Fibroblast of lung (primary cell): ENCODE measurements at regions not wholly inside any gene's neighbourhood (a gene's known extent, or its start where the extent isn't known, plus 50 kb on each side); places are given as distances from the start of the nearest gene placed in this dataset.

Experiments used
- DNase-seq, 2 donors: peaks; one replicate each; pipeline versions ENCODE4 v3.0.0 to v3.0.0-alpha.2; 2010; ENCODE audit warnings: low read depth in 2 of 2
- H2AFZ ChIP-seq: 2 replicates; pipeline ENCODE4 v1.5.1; 2012; ENCODE audit warnings: low read length, control low read depth, inconsistent platforms
- H3K27ac ChIP-seq: 2 replicates; pipeline ENCODE4 v1.5.1; 2011; ENCODE audit warnings: low read length, control low read depth; ENCODE audit not compliant: insufficient read depth
- H3K27me3 ChIP-seq: 2 replicates; pipeline ENCODE4 v1.5.1; 2011; ENCODE audit warnings: mild to moderate bottlenecking, low read length; ENCODE audit not compliant: control insufficient read depth, insufficient read depth
- H3K36me3 ChIP-seq: 2 replicates; pipeline ENCODE4 v1.5.1; 2011; ENCODE audit warnings: low read length; ENCODE audit not compliant: control insufficient read depth, insufficient read depth
- H3K4me1 ChIP-seq: 2 replicates; pipeline ENCODE4 v1.5.1; 2011; ENCODE audit warnings: low read length; ENCODE audit not compliant: control insufficient read depth, insufficient read depth; ENCODE audit errors: extremely low read depth
- H3K4me2 ChIP-seq: 2 replicates; pipeline ENCODE4 v1.5.1; 2011; ENCODE audit warnings: low read length, control low read depth; ENCODE audit not compliant: insufficient read depth; ENCODE audit errors: extremely low read depth
- H3K4me3 ChIP-seq, 4 experiments: fragments of 200-600 bp in 1 of 4; sonication (generic) in 1 of 4; replicated peaks in 1 of 4; 2 replicates each; pipeline ENCODE4 v1.5.1; 2011 to 2016; ENCODE audit warnings: low read length in 4 of 4, low read depth in 3 of 4, mild to moderate bottlenecking in 3 of 4, control low read depth in 2 of 4, inconsistent platforms in 1 of 4, mixed read lengths in 1 of 4; ENCODE audit not compliant: insufficient read depth in 1 of 4; ENCODE audit errors: control extremely low read depth in 1 of 4
- H3K79me2 ChIP-seq: 2 replicates; pipeline ENCODE4 v1.5.1; 2012; ENCODE audit warnings: mild to moderate bottlenecking, low read length, inconsistent platforms; ENCODE audit not compliant: control insufficient read depth, insufficient read depth
- H3K9ac ChIP-seq: 2 replicates; pipeline ENCODE4 v1.5.1; 2011; ENCODE audit warnings: mild to moderate bottlenecking, low read length, control low read depth; ENCODE audit not compliant: insufficient read depth
- H3K9me3 ChIP-seq: 2 replicates; pipeline ENCODE4 v1.5.1; 2012; ENCODE audit warnings: low read depth, low read length; ENCODE audit not compliant: control insufficient read depth, insufficient read depth
- H4K20me1 ChIP-seq: 2 replicates; pipeline ENCODE4 v1.5.1; 2011; ENCODE audit warnings: low read length; ENCODE audit not compliant: control insufficient read depth, insufficient read depth; ENCODE audit errors: extremely low read depth
- EZH2 ChIP-seq: IDR thresholded peaks from 2 replicates; pipeline ENCODE4 v1.5.1; 2012; ENCODE audit warnings: low read length, control low read depth, mild to moderate bottlenecking; ENCODE audit errors: missing control alignments
- TF ChIP-seq, protein P1 (sequence below), 2 donors: IDR thresholded peaks in 1 of 2; conservative IDR thresholded peaks in 1 of 2; 1 replicate in 1 of 2; 2 replicates in 1 of 2; pipeline ENCODE4 v1.5.1; 2011 to 2012; ENCODE audit warnings: low read length in 2 of 2, control low read depth in 1 of 2, inconsistent platforms in 1 of 2, low read depth in 1 of 2, mild to moderate bottlenecking in 1 of 2

DNA sequence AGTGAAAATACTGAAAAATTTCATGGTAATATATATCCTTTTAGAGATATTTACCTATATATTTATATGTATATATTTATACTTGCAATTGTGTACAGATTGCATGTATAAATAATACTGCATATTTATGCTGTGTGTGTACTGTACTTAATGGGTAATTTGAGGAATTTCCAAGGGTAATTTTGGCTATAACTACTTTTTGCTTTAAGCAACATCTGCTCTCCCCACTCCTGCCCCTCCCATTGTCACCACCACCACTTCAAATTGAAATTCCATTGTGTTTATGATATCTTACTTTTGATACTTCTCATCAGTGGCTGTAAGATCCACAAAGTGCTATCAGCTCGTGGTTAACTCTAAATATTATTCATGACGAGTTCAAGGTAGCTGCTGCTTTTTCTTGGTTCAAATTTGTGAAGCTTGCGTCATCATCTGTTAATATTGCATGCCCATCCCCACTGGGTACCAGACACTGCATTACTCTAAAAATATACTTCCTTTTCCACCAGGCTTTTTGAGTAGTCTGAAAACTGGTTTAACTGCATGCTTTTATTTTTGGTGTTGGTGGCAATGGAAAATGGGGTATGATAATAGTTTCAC, 91.7 kb upstream of the MITF start:
- H4K20me1 ChIP-seq: no peaks in the 10 kb centered on the region
- no peak overlapping the region for H3K4me2 ChIP-seq
- DNase-seq: peak in 1 of 2 donors; percentile 55
- no peak overlapping the region for H3K9ac ChIP-seq
- H3K36me3 ChIP-seq: no peaks in the 10 kb centered on the region
- H3K27ac ChIP-seq: no peak overlapping the region
- no peaks in the 10 kb centered on the region for H3K79me2 ChIP-seq
- H3K9me3 ChIP-seq: no peaks in the 10 kb centered on the region
- H3K4me3 ChIP-seq: no peak overlapping the region
- no peak overlapping the region for H2AFZ ChIP-seq
- H3K4me1 ChIP-seq: peaks cover 2% of the 10 kb centered on the region
- no peaks in the 10 kb centered on the region for H3K27me3 ChIP-seq
- no peak for TF ChIP-seq EZH2
- TF ChIP-seq, protein P1, sequence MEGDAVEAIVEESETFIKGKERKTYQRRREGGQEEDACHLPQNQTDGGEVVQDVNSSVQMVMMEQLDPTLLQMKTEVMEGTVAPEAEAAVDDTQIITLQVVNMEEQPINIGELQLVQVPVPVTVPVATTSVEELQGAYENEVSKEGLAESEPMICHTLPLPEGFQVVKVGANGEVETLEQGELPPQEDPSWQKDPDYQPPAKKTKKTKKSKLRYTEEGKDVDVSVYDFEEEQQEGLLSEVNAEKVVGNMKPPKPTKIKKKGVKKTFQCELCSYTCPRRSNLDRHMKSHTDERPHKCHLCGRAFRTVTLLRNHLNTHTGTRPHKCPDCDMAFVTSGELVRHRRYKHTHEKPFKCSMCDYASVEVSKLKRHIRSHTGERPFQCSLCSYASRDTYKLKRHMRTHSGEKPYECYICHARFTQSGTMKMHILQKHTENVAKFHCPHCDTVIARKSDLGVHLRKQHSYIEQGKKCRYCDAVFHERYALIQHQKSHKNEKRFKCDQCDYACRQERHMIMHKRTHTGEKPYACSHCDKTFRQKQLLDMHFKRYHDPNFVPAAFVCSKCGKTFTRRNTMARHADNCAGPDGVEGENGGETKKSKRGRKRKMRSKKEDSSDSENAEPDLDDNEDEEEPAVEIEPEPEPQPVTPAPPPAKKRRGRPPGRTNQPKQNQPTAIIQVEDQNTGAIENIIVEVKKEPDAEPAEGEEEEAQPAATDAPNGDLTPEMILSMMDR (conservative IDR thresholded peaks at IDR 0.05 in 1 of 2, IDR thresholded peaks at IDR 0.05 in 1 of 2; ENCODE audit: low read depth in 1 of 2, low read length in 2 of 2): no peak

DNA sequence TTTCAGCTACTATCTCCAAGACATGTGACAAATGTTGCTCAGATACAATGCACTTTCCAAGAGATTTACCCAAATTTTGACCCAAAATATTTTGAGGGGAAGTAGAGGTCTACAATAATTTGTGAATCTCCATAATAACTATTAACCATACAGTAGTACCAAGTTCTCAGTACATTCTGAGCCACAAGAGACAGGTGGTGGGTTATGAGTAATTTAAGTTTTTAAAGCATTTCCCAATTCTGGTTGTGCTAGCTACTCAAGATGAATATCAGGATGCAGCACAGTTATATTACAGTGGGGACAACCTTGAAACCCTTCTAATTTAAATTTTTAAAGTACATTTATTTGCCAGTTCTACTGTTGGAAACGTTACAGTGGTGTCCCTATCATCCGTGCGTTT, 92.2 kb upstream of the MITF start:
- TF ChIP-seq EZH2: no peak
- TF ChIP-seq, protein P1 (conservative IDR thresholded peaks at IDR 0.05 in 1 of 2, IDR thresholded peaks at IDR 0.05 in 1 of 2; ENCODE audit: low read depth in 1 of 2, low read length in 2 of 2): no peak
- no peak for DNase-seq
- H3K27ac ChIP-seq: no peak overlapping the region
- H2AFZ ChIP-seq: no peak overlapping the region
- no peaks in the 10 kb centered on the region for H4K20me1 ChIP-seq
- no peak overlapping the region for H3K4me2 ChIP-seq
- no peaks in the 10 kb centered on the region for H3K79me2 ChIP-seq
- no peaks in the 10 kb centered on the region for H3K27me3 ChIP-seq
- peaks cover 2% of the 10 kb centered on the region for H3K4me1 ChIP-seq
- no peaks in the 10 kb centered on the region for H3K36me3 ChIP-seq
- H3K4me3 ChIP-seq: no peak overlapping the region
- H3K9ac ChIP-seq: no peak overlapping the region
- H3K9me3 ChIP-seq: no peaks in the 10 kb centered on the region

DNA sequence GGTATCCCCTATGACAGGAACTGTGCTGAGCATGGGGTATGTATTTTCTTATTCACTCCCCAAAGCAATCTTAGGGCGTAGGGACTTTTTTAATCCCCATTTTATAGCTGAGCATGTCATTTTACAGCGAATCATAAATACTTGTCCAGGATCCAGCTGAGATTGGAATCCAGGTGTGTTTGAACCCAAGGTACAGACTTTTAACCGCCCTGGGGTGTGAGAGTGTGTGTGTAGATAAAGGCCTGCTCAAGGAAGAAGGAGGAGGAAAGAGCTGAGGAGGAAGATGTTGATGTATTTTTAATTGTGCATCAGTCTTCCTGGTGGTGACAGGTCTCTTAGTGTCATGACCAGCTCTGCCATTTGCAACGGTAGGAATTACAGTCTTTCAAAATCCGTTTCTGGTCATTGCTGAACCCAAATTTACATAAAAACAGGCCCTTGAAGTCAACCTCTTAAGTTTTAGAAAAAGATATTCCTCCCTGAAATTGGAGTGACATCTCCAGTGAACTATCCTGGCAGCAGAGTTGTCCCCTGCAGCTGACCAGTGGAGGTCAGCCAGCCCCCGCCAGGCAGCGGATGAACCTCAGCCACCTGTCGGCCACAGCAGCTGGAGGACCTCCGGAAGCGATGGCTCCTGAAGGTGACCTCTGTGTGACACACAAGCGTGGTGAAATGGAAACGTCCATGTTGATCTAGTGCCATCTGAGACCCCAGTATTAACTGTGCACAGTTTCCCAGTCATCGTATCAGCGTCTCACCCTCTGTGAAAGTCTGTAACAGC, 92.8 kb upstream of the MITF start:
- Histone ChIP-seq H3K4me1 (peaks cover 2% of the 10 kb centered on the region), H3K9ac (no peak overlapping the region), H3K36me3 (no peaks in the 10 kb centered on the region), H2AFZ (no peak overlapping the region), H3K79me2 (no peaks in the 10 kb centered on the region), H3K4me3 (no peak overlapping the region), H3K27ac (no peak overlapping the region), H4K20me1 (no peaks in the 10 kb centered on the region), H3K9me3 (no peaks in the 10 kb centered on the region), H3K4me2 (no peak overlapping the region), H3K27me3 (no peaks in the 10 kb centered on the region)
- no peak for DNase-seq
- TF ChIP-seq, protein P1 (conservative IDR thresholded peaks at IDR 0.05 in 1 of 2, IDR thresholded peaks at IDR 0.05 in 1 of 2; ENCODE audit: low read depth in 1 of 2, low read length in 2 of 2): no peak
- no peak for TF ChIP-seq EZH2
